OCI-LY7 (cell line): ENCODE measurements at regions not wholly inside any gene's neighbourhood (a gene's known extent, or its start where the extent isn't known, plus 50 kb on each side); places are given as distances from the start of the nearest gene placed in this dataset.

Experiments used
- EZH2phosphoT487 ChIP-seq: fragments of 200-600 bp; sonication (generic); IDR thresholded peaks from 2 replicates; pipeline ENCODE4 v1.6.1; 2018; ENCODE audit warnings: low read depth, borderline replicate concordance, mild to moderate bottlenecking, mixed run types, antibody characterized with exemption, low read length, moderate library complexity, mixed read lengths
- TF ChIP-seq, protein P1 (sequence below): fragments of 200-600 bp; sonication (generic); conservative IDR thresholded peaks from 2 replicates; pipeline ENCODE4 v1.5.1; 2014; ENCODE audit warnings: mild to moderate bottlenecking, antibody characterized with exemption, low read length, moderate library complexity, mixed read lengths

DNA sequence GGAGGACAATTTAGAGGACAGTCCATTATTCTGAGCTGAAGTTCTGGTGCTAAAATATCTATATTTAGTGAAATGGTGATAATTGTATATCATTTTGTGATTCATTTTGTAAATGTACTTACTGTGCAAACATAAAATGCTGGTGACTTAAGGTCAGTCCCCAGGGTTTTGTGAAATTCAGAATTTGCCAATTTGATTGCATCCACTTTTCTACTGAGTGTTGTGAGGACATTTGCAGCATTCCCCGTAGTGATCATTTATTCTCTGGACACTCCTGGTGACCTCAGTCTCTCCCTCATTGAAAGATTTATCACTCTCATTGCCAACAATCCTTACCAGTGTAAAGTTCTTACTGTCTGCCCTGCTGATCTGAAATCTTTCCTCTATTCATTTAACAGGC is 98.2 kb downstream of the SOCS6 start:
- TF ChIP-seq, protein P1, sequence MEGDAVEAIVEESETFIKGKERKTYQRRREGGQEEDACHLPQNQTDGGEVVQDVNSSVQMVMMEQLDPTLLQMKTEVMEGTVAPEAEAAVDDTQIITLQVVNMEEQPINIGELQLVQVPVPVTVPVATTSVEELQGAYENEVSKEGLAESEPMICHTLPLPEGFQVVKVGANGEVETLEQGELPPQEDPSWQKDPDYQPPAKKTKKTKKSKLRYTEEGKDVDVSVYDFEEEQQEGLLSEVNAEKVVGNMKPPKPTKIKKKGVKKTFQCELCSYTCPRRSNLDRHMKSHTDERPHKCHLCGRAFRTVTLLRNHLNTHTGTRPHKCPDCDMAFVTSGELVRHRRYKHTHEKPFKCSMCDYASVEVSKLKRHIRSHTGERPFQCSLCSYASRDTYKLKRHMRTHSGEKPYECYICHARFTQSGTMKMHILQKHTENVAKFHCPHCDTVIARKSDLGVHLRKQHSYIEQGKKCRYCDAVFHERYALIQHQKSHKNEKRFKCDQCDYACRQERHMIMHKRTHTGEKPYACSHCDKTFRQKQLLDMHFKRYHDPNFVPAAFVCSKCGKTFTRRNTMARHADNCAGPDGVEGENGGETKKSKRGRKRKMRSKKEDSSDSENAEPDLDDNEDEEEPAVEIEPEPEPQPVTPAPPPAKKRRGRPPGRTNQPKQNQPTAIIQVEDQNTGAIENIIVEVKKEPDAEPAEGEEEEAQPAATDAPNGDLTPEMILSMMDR, result no peak
- no peak for TF ChIP-seq EZH2phosphoT487
